Forelimb muscle (tissue), 1 donor: ENCODE measurements at regions not wholly inside any gene's neighbourhood (a gene's known extent, or its start where the extent isn't known, plus 50 kb on each side); places are given as distances from the start of the nearest gene placed in this dataset.
"Not testable (repeated sequence)": the region's sequence is repeated elsewhere in the genome, so short reads cannot be mapped to it uniquely, and the experiment has no call there.

Experiments used
- DNase-seq: peaks from one replicate; pipeline ENCODE4 v3.0.0-alpha.2; 2013; ENCODE audit warnings: low read depth

DNA sequence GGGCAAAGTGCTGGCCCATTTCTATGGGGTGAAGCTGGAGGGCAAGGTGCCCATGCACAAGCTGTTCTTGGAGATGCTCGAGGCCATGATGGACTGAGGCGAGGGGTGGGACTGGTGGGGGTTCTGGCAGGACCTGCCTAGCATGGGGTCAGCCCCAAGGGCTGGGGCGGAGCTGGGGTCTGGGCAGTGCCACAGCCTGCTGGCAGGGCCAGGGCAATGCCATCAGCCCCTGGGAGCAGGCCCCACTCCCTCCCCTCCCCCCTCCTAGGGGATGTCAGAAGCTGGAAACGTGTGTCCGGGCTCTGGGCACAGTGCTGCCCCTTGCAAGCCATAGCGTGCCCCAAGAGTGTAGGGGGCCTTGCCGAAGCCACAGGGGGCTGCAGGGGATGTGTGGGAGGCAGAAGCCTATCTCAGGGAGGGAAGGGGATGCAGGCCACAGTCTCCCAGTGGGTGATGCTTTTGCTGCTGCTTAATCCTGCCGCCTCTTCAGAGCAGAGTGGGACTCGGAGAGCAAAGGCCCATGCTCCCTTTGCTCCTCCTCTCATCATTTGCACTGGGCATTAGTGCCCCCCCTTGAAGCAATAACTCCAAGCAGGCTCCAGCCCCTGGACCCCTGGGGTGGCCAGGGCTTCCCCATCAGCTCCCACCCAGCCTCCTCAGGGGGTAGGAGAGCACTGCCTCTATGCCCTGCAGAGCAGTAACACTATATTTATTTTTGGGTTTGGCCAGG, 85.2 kb downstream of the MRPL57 start:
- DNase-seq = not testable (repeated sequence)

DNA sequence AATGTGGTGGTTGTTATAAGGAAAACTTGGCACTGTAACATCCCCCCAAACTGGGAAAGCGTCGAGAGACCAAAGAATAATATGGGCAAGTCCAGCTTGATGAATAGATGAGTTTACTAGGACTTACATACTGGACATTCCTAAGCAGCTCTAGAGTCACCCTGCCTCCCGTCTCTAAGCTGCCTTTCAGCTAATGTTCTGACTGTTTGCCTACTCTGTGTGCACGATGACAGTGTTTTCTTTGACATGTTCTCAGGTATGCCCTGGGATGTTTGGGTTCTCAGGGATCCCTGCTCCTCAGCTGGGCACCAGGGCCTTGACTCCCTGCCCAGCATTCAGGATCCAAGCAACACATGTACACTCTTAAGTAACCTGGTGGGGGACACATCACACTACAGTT, 87.5 kb downstream of the MRPL57 start:
- DNase-seq = not testable (repeated sequence)

GRCh38 chr13:21268485-21268884, 92.0 kb downstream of the MRPL57 start:
- DNase-seq = not testable (repeated sequence)

GRCh38 chr13:21272439-21272838, 96.0 kb downstream of the MRPL57 start:
- DNase-seq = not testable (repeated sequence)

- DNase-seq = not testable (repeated sequence)
Measured at GRCh38 chr13:21274457-21274856, 98.0 kb downstream of the MRPL57 start.

DNA sequence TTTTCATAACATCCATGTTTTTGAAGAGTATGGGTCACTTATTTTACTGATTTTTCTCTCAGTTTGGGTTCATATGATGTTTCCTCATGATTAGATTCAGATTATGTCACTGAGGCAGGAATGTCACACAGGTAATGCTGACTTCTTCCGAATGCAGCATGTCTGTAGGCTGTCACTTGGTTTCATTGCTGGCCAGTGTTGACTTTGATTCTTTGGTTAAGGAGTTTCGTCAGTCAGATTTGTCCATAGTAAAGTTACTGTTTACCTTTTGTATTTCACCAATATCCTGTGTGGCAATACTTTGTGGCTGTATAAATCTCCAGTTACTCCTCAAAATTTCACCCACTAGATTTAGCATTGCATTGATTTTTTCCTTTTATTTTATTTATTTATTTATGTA, 105.6 kb downstream of the MRPL57 start:
- DNase-seq = no peak

- no peak for DNase-seq
Measured at GRCh38 chr13:21287331-21287907, 111.0 kb downstream of the MRPL57 start.

- no peak for DNase-seq
Measured at GRCh38 chr13:21289475-21289874, 113.0 kb downstream of the MRPL57 start.

GRCh38 chr13:21290442-21291002, 114.1 kb downstream of the MRPL57 start:
- DNase-seq = not testable (repeated sequence)

GRCh38 chr13:21291840-21292239, 115.4 kb downstream of the MRPL57 start:
- DNase-seq = no peak

- not testable (repeated sequence) for DNase-seq
Measured at GRCh38 chr13:21296991-21297390, 120.5 kb downstream of the MRPL57 start.

- no peak for DNase-seq
Measured at GRCh38 chr13:21297447-21297846, 121.0 kb downstream of the MRPL57 start.

DNA sequence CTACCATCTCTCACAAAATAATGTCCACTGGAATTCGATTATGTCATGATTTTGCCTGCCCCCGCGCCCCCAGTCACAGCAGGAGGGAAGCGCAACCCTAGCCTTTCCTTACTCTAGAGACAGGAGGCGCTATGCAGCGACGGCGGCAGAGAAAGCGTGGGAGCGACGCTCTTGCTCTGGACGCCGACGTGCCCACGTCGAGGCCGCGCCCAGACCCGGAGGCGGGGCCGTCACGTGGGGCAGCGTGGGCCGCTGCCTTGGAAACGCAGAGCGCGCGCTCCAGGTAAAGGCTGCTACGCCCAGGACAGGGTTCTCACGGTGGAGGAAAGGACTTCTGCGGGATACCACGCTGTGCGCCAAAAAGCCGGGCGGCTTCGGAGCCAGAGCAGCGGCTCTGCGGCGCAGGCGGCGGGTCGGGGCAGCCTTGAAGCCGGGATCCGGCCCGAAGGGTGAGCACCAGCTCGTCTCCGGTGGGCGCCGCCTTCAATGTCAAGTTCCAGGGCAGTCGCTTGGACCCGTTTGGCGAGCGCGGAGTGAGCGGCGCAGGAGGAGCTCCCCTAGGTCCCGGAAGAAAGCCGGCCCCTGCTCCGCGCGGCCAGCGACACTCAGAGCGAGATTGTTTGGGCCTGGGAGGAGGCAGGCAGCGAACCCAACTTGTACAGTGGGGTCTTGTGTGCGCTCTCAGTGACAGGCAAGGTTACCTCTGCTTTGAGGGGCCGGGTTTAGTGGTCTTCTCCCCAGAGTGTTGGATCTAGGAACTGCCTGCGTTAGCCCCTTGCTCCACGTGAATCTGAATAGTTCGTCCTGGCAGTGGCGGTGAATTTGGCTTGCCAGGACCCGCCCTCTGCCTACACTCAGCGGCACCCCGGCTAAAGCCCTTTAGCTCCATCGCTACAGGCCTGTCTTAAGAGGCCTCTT, 121.7 kb downstream of the MRPL57 start:
- peak; percentile 72 for DNase-seq

GRCh38 chr13:21304256-21304655, 127.8 kb downstream of the MRPL57 start:
- DNase-seq = no peak

DNA sequence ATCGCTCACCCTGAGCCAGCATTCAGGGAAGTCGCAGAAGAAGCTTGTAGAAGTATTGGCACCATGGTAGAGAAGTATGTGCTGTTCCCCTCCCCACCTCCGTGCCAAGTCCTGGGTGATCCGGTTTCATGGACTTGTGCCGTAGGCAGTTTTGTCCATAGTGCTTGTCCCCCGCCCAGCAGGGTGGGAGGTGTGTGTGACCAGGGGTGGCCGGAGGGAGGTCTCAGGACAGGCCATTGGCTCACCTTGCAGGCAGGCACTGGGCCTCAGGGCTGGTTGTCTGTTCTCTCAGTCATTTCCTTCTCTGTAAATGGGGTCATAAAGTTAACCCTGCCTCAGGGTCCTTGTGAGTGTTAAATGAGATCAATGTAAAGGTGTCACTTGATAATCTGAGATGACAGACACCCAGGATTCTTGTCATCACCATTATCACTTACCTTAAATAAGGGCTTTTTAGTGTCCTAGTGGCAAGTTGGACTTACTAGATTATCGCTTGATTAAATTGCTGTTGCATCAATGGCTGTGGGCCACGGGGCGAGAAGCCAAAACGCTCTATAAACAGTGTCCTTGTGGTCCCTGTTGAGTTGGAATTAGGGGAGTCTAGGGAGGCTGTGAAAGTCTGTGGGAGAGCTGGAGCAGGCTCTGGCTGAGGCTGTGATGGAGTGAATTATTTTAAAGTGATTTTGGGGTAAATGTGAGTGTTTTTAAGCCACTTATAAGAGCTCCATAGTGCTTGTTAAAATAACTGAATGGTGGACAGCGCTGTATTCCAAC, 130.0 kb downstream of the MRPL57 start:
- not testable (repeated sequence) for DNase-seq

- DNase-seq = not testable (repeated sequence)
Measured at GRCh38 chr13:21307158-21307557, 130.7 kb downstream of the MRPL57 start.

- DNase-seq = no peak
Measured at GRCh38 chr13:21308906-21309305, 132.4 kb downstream of the MRPL57 start.

DNA sequence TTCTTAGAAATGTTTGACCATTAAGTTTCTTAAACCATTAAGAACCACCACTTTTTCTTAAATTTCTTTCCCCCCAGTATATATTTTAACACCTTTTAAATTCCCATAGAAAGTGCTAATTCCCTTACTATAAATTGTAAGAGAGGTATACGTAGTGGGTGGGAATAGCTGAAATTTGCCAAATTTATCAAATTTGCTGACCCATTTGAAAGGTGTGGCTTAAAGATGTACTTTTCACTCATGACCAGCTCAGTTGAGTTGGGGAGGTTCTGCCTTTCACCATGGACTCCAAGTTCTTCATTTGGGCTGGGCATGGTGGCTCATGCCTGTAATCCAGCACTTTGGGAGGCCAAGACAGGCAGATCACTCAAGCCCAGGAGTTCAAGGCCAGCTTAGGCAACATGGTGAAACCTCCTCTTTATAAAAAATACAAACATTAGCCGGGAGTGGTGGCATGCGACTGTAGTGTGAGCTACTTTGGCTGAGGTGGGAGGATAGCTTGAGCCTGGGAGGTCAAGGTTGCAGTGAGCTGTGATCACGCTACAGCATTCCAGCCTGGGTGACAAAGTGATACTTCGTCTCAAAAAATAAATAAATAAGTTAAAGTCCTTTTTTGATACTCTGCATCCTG, 133.2 kb downstream of the MRPL57 start:
- no peak for DNase-seq

GRCh38 chr13:21310220-21310619, 133.8 kb downstream of the MRPL57 start:
- no peak for DNase-seq

DNA sequence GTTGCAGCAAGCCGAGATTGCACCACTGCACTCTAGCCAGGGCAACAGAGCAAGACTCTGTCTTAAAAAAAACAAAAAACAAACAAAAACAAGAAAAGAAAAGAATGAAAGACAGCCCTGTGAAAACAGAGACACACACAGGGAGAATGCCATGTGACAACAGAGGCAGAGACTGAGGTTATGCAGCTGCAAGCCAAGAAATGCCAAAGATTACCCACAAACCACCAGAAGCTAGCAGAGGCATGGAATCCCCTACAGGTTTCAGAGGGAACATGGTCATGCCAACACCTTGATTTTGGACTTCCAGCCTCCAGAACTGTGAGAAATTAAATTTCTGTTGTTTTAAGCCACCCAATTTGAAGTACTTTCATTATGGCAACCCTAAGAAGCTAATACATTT, 138.5 kb downstream of the MRPL57 start:
- DNase-seq = not testable (repeated sequence)

DNA sequence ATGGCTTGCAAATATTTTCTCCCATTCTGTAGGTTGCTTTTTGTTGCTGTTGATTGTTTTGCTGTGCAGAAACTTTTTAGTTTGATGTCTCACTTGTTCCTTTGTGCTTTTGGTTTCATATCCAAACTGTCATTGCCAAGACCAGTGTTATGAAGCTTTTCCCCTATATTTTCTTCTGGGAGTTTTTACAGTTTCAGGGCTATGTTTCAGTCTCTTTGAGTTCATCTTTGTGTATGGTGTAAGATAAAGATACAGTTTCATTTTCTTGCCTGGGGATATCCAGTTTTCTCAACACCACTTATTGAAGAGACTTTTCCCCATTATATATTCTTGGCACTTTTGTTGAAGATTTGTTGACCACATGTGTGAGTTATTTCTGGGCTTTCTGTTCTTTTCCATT, 139.9 kb downstream of the MRPL57 start:
- DNase-seq = no peak
